Ovary (tissue), 7 donors: ENCODE measurements at regions not wholly inside any gene's neighbourhood (a gene's known extent, or its start where the extent isn't known, plus 50 kb on each side); places are given as distances from the start of the nearest gene placed in this dataset.
"Not testable (repeated sequence)": the region's sequence is repeated elsewhere in the genome, so short reads cannot be mapped to it uniquely, and the experiment has no call there.

Experiments used
- DNase-seq, 5 donors: peaks; one replicate each; pipeline ENCODE4 v3.0.0-alpha.2; 2019 to 2020
- H3K27ac ChIP-seq, 2 donors: fragments of 200-600 bp; one replicate each; pipeline versions ENCODE4 v1.5.1 to v1.8.0; 2019 to 2022
- H3K27me3 ChIP-seq: fragments of 200-600 bp; one replicate; pipeline ENCODE4 v1.8.0; 2022
- H3K36me3 ChIP-seq: fragments of 200-600 bp; sonication (generic); one replicate; pipeline ENCODE4 v1.5.1; 2019
- H3K4me1 ChIP-seq: one replicate; pipeline ENCODE4 v1.8.1; 2013; ENCODE audit warnings: mild to moderate bottlenecking, moderate library complexity; ENCODE audit not compliant: insufficient read depth
- H3K4me3 ChIP-seq: fragments of 200-600 bp; sonication (generic); one replicate; pipeline ENCODE4 v1.5.1; 2017
- H3K9me3 ChIP-seq, 2 donors: fragments of 200-600 bp in 1 of 2; sonication (generic) in 1 of 2; one replicate each; pipeline versions ENCODE4 v1.5.1 to v1.8.1; 2013 to 2019; ENCODE audit warnings: mild to moderate bottlenecking in 1 of 2, moderate library complexity in 1 of 2
- CTCF ChIP-seq, 3 donors: fragments of 450-650 bp in 2 of 3; fragments of 200-600 bp in 1 of 3; IDR thresholded peaks; one replicate each; pipeline versions ENCODE4 v1.5.1 to v1.8.0; 2016 to 2022; ENCODE audit warnings: antibody characterized with exemption in 3 of 3, mild to moderate bottlenecking in 1 of 3
- EP300 ChIP-seq: sonication (generic); formaldehyde crosslinking; IDR thresholded peaks from one replicate; pipeline ENCODE4 v1.6.1; 2017; ENCODE audit warnings: antibody characterized with exemption
- POLR2A ChIP-seq: fragments of 450-650 bp; IDR thresholded peaks from one replicate; pipeline ENCODE4 v1.6.1; 2017; ENCODE audit warnings: antibody characterized with exemption, mild to moderate bottlenecking, moderate library complexity
- WGBS, 3 donors: extraction: QIAGEN DNeasy Blood & Tissue Kit in 1 of 3; methylation state at CpG; one replicate each; pipeline versions ENCODE4 v1.1.5 to v1.1.7; 2013 to 2017; 5-methylcytosine and 5-hydroxymethylcytosine counted together
- intact Hi-C, 4 donors: fragments of 100-400 bp; cut with DNase I; formaldehyde crosslinking; loops; one replicate each; pipeline versions ENCODE4 v1.11.0 to v1.15.1; 2022 to 2023
- donor health status: DM: no; HTN: no; CAD: no; lungs with moderate emphysema.
- donor health status: DM: no; HTN: no; CAD: no.
- donor health status: Bipolar disorder and iron deficiency.
- donor health status: DM: no; HTN: no; CAD: no.
- donor health status: DM: yes; HTN: yes; CAD: no.

GRCh38 chrX:915427-916229 is 285.0 kb downstream of the SHOX start:
- TF ChIP-seq POLR2A (no peak), EP300 (no peak)
- no peak overlapping the region for H3K27ac ChIP-seq
- no peaks in the 10 kb centered on the region for H3K27me3 ChIP-seq
- DNase-seq = no peak
- H3K4me1 ChIP-seq = no peaks in the 10 kb centered on the region
- no peaks in the 10 kb centered on the region for H3K36me3 ChIP-seq
- WGBS, 3 donors = 60 to 70% (median 65%) methylated on average over 15 of the region's 15 CpGs
- no peaks in the 10 kb centered on the region for H3K9me3 ChIP-seq
- intact Hi-C loops = no loop called here
- no peak overlapping the region for H3K4me3 ChIP-seq

- TF ChIP-seq EP300 (no peak), POLR2A (no peak), CTCF (IDR thresholded peaks at IDR 0.05) (no peak)
- no peaks in the 10 kb centered on the region for H3K36me3 ChIP-seq
These were observed 283.6 kb downstream of the SHOX start for GRCh38 chrX:914206-914605.

GRCh38 chrX:912677-913076 is 282.1 kb downstream of the SHOX start:
- 45 to 65% (median 62%) methylated on average over 11 of the region's 11 CpGs for WGBS, 3 donors
- no peak overlapping the region for H3K27ac ChIP-seq
- no peak for DNase-seq
- H3K4me3 ChIP-seq = no peak overlapping the region
- TF ChIP-seq CTCF (IDR thresholded peaks at IDR 0.05) = no peak
- no peak for TF ChIP-seq POLR2A
- no peak for TF ChIP-seq EP300
- no peaks in the 10 kb centered on the region for H3K27me3 ChIP-seq
- no peaks in the 10 kb centered on the region for H3K9me3 ChIP-seq
- H3K36me3 ChIP-seq = no peaks in the 10 kb centered on the region
- H3K4me1 ChIP-seq = no peaks in the 10 kb centered on the region
- intact Hi-C loops = no loop called here

More at GRCh38 chrX:914206-914605, 283.6 kb downstream of the SHOX start:
- intact Hi-C loops = no loop called here
- Histone ChIP-seq H3K4me3 (no peak overlapping the region), H3K27ac (no peak overlapping the region), H3K27me3 (no peaks in the 10 kb centered on the region), H3K4me1 (no peaks in the 10 kb centered on the region), H3K9me3 (no peaks in the 10 kb centered on the region)
- no peak for DNase-seq

GRCh38 chrX:909068-909467 is 278.5 kb downstream of the SHOX start:
- H3K36me3 ChIP-seq, H3K4me3 ChIP-seq, H3K27me3 ChIP-seq, H3K27ac ChIP-seq, DNase-seq, intact Hi-C loops, H3K4me1 ChIP-seq, H3K9me3 ChIP-seq: not testable (repeated sequence)
- WGBS, 3 donors = 44 to 60% (median 60%) methylated on average over 2 of the region's 2 CpGs

GRCh38 chrX:906586-906985 is 276.0 kb downstream of the SHOX start:
- 77 to 88% (median 88%) methylated on average over 3 of the region's 3 CpGs for WGBS, 3 donors
- TF ChIP-seq CTCF (IDR thresholded peaks at IDR 0.05) = no peak
- no peak for TF ChIP-seq EP300
- DNase-seq = no peak
- intact Hi-C loops = no loop called here
- H3K36me3 ChIP-seq = no peaks in the 10 kb centered on the region
- H3K4me1 ChIP-seq = no peaks in the 10 kb centered on the region
- H3K9me3 ChIP-seq = no peaks in the 10 kb centered on the region
- no peaks in the 10 kb centered on the region for H3K27me3 ChIP-seq
- H3K27ac ChIP-seq = no peak overlapping the region
- H3K4me3 ChIP-seq = no peak overlapping the region
